Naive thymus-derived CD4-positive, alpha-beta T cell (primary cell): ENCODE measurements at regions not wholly inside any gene's neighbourhood (a gene's known extent, or its start where the extent isn't known, plus 50 kb on each side); places are given as distances from the start of the nearest gene placed in this dataset.

ENCODE experiments used
- ATAC-seq: fragments of 150-1000 bp; cut with Tn5 transposase; 2 replicates; pipeline ENCODE4 v1.10.0; 2021; ENCODE audit warnings: mild to moderate bottlenecking, moderate library complexity
- CTCF ChIA-PET: fragments of 350-600 bp; sonication (Branson Sonifier 250); formaldehyde crosslinking; loops from one replicate; lab custom pipeline; 2021; ENCODE audit warnings: antibody characterized with exemption; lab: Charles Lee
- POLR2A ChIA-PET: fragments of 350-600 bp; sonication (Branson Sonifier 250); formaldehyde crosslinking; loops from one replicate; lab custom pipeline; 2021; ENCODE audit warnings: antibody characterized with exemption, inconsistent platforms; lab: Charles Lee
- DNase-seq, 9 donors: peaks; one replicate each; pipeline versions ENCODE4 v3.0.0 to v3.0.0-alpha.2; 2020 to 2022; ENCODE audit warnings: mixed read lengths in 1 of 9
- H3K27ac ChIP-seq: one replicate; pipeline ENCODE4 v1.7.0; 2013; ENCODE audit warnings: mild to moderate bottlenecking, low read depth, low read length, moderate library complexity
- H3K27me3 ChIP-seq, 2 donors: one replicate each; pipeline ENCODE4 v1.7.0; 2013; ENCODE audit warnings: low read length in 2 of 2, mild to moderate bottlenecking in 2 of 2, moderate library complexity in 2 of 2; ENCODE audit not compliant: control insufficient read depth in 2 of 2, insufficient read depth in 2 of 2
- H3K36me3 ChIP-seq, 3 experiments: 1 replicate in 2 of 3; 2 replicates in 1 of 3; pipeline ENCODE4 v1.7.0; 2013; ENCODE audit warnings: low read length in 3 of 3, mild to moderate bottlenecking in 3 of 3, moderate library complexity in 1 of 3; ENCODE audit not compliant: insufficient read depth in 3 of 3, control insufficient read depth in 2 of 3
- H3K4me1 ChIP-seq, 2 donors: one replicate each; pipeline ENCODE4 v1.7.0; 2013; ENCODE audit warnings: low read length in 2 of 2, mild to moderate bottlenecking in 2 of 2, moderate library complexity in 1 of 2; ENCODE audit not compliant: control insufficient read depth in 2 of 2, insufficient read depth in 2 of 2
- H3K4me3 ChIP-seq: 2 replicates; pipeline ENCODE4 v1.7.0; 2013; ENCODE audit warnings: mild to moderate bottlenecking, low read length
- H3K9me3 ChIP-seq, 3 experiments: 1 replicate in 2 of 3; 2 replicates in 1 of 3; pipeline ENCODE4 v1.7.0; 2013; ENCODE audit warnings: low read length in 3 of 3; ENCODE audit not compliant: control insufficient read depth in 2 of 3
- H3K27ac Mint-ChIP-seq, 9 donors: one replicate each; pipeline ENCODE4 v1.8.0; 2020 to 2022; ENCODE audit warnings: mixed read lengths in 9 of 9, mild to moderate bottlenecking in 8 of 9, moderate library complexity in 5 of 9, inconsistent platforms in 2 of 9
- H3K27me3 Mint-ChIP-seq, 5 donors: one replicate each; pipeline ENCODE4 v1.8.0; 2021 to 2022; ENCODE audit warnings: mixed read lengths in 5 of 5, mild to moderate bottlenecking in 1 of 5
- H3K36me3 Mint-ChIP-seq, 5 donors: one replicate each; pipeline ENCODE4 v1.8.0; 2020 to 2022; ENCODE audit warnings: mixed read lengths in 5 of 5, mild to moderate bottlenecking in 3 of 5, inconsistent platforms in 1 of 5
- H3K4me1 Mint-ChIP-seq, 7 donors: one replicate each; pipeline ENCODE4 v1.8.0; 2020 to 2022; ENCODE audit warnings: mixed read lengths in 7 of 7, mild to moderate bottlenecking in 3 of 7, inconsistent platforms in 1 of 7
- H3K4me3 Mint-ChIP-seq, 10 donors: one replicate each; pipeline ENCODE4 v1.8.0; 2020 to 2022; ENCODE audit warnings: mild to moderate bottlenecking in 10 of 10, mixed read lengths in 10 of 10, moderate library complexity in 6 of 10, inconsistent platforms in 2 of 10
- H3K9me3 Mint-ChIP-seq, 11 donors: one replicate each; pipeline ENCODE4 v1.8.0; 2020 to 2022; ENCODE audit warnings: mixed read lengths in 11 of 11, mild to moderate bottlenecking in 4 of 11, inconsistent platforms in 1 of 11, moderate library complexity in 1 of 11
- intact Hi-C, 2 donors: fragments of 100-400 bp; cut with micrococcal nuclease; formaldehyde crosslinking; loops; one replicate each; pipeline ENCODE4 v1.15.1; 2023

- H3K4me3 Mint-ChIP-seq = no peak overlapping the region
- intact Hi-C loops = loop anchor here in 1 of 2 donors (5.0 kb wide), 1 partner anchor 124 kb away; no protein-coding TSS in a partner anchor
- peaks cover 0 to 12% (median 0%) of the 10 kb centered on the region in 5 donors for H3K27me3 Mint-ChIP-seq
Observed at GRCh38 chr9:89826186-89826585, 221.4 kb downstream of the GADD45G start.

GRCh38 chr9:89829346-89829745, 224.5 kb downstream of the GADD45G start:
- ATAC-seq (no peak), DNase-seq (no peak)
- CTCF ChIA-PET = no interaction called here
- no peak overlapping the region for H3K27ac ChIP-seq
- peak overlapping the region in 1 of 9 donors; percentile 3 for H3K27ac Mint-ChIP-seq
- peaks cover 14 to 22% (median 18%) of the 10 kb centered on the region in 7 donors for H3K4me1 Mint-ChIP-seq
- intact Hi-C loops = loop anchor here in 1 of 2 donors (2.0 to 5.0 kb wide), 2 partner anchors 127 to 225 kb away; partner anchors contain the start of gene GADD45G
- peaks cover 0 to 33% (median 0%) of the 10 kb centered on the region in 5 donors for H3K27me3 Mint-ChIP-seq
- no peaks in the 10 kb centered on the region for H3K36me3 ChIP-seq
- H3K36me3 Mint-ChIP-seq = peaks cover 0 to 18% (median 6%) of the 10 kb centered on the region in 5 donors
- H3K4me3 ChIP-seq = no peak overlapping the region
- peaks cover 0 to 31% (median 9%) of the 10 kb centered on the region in 11 donors for H3K9me3 Mint-ChIP-seq
- H3K27me3 ChIP-seq = no peaks in the 10 kb centered on the region
- no peak overlapping the region for H3K4me3 Mint-ChIP-seq
- no peaks in the 10 kb centered on the region for H3K4me1 ChIP-seq
- no peaks in the 10 kb centered on the region for H3K9me3 ChIP-seq
- POLR2A ChIA-PET = no interaction called here

More at GRCh38 chr9:89826186-89826585, 221.4 kb downstream of the GADD45G start:
- Histone ChIP-seq H3K9me3 (no peaks in the 10 kb centered on the region), H3K27me3 (no peaks in the 10 kb centered on the region), H3K4me1 (no peaks in the 10 kb centered on the region), H3K4me3 (no peak overlapping the region), H3K27ac (no peak overlapping the region), H3K36me3 (no peaks in the 10 kb centered on the region)
- peaks cover 0 to 19% (median 3%) of the 10 kb centered on the region in 5 donors for H3K36me3 Mint-ChIP-seq
- DNase-seq (no peak), ATAC-seq (no peak)
- POLR2A ChIA-PET = no interaction called here
- CTCF ChIA-PET = no interaction called here
- H3K4me1 Mint-ChIP-seq = peaks cover 12 to 26% (median 18%) of the 10 kb centered on the region in 7 donors
- no peak overlapping the region for H3K27ac Mint-ChIP-seq
- peaks cover 0 to 21% (median 9%) of the 10 kb centered on the region in 11 donors for H3K9me3 Mint-ChIP-seq

DNA sequence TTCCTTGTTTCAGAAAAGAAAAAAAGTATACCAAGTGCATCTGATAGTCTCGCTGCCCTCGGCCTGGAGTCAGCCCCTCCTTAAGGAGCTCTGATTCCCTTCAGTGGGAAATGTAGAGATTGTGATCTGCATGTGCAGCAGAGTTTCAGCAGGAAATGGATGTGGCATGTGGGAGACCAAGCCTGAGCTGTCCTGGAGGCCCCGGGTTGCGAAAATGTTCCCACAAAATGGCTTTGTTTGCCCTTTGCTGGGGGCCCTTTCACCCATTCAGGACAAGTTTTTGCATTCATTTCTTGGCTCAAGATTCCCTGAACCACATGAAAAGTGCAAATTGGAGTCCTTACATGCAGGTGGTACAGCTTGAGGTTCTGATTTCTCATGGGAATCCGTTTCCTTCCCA, 230.9 kb downstream of the GADD45G start:
- no peaks in the 10 kb centered on the region for H3K27me3 ChIP-seq
- H3K9me3 Mint-ChIP-seq = peaks cover 0 to 16% (median 2%) of the 10 kb centered on the region in 11 donors
- peaks cover 0 to 4% (median 0%) of the 10 kb centered on the region in 5 donors for H3K36me3 Mint-ChIP-seq
- ChIA-PET POLR2A (no interaction called here), CTCF (no interaction called here)
- no peak for ATAC-seq
- H3K27ac ChIP-seq = no peak overlapping the region
- peak overlapping the region in 1 of 10 donors; percentile 41 for H3K4me3 Mint-ChIP-seq
- no peaks in the 10 kb centered on the region for H3K9me3 ChIP-seq
- no peaks in the 10 kb centered on the region for H3K4me1 ChIP-seq
- no peak for DNase-seq
- H3K4me3 ChIP-seq = no peak overlapping the region
- no peak overlapping the region for H3K27ac Mint-ChIP-seq
- no peaks in the 10 kb centered on the region for H3K36me3 ChIP-seq
- H3K27me3 Mint-ChIP-seq = peaks cover 0 to 42% (median 0%) of the 10 kb centered on the region in 5 donors
- H3K4me1 Mint-ChIP-seq = peaks cover 0 to 5% (median 0%) of the 10 kb centered on the region in 7 donors
- intact Hi-C loops = no loop called here

- Histone ChIP-seq H3K36me3 (no peaks in the 10 kb centered on the region), H3K27ac (no peak overlapping the region), H3K4me3 (no peak overlapping the region), H3K9me3 (no peaks in the 10 kb centered on the region), H3K4me1 (no peaks in the 10 kb centered on the region), H3K27me3 (no peaks in the 10 kb centered on the region)
- POLR2A ChIA-PET = interaction anchor here (0.9 kb wide), 1 partner anchor 9 kb away, joined by 3 read pairs; no protein-coding TSS in a partner anchor
- intact Hi-C loops = no loop called here
- no peak overlapping the region for H3K27ac Mint-ChIP-seq
- DNase-seq = no peak
- CTCF ChIA-PET = no interaction called here
- peaks cover 0 to 6% (median 0%) of the 10 kb centered on the region in 11 donors for H3K9me3 Mint-ChIP-seq
- no peak for ATAC-seq
- H3K4me3 Mint-ChIP-seq = no peak overlapping the region
- H3K36me3 Mint-ChIP-seq = peaks cover 0 to 2% (median 0%) of the 10 kb centered on the region in 5 donors
- H3K4me1 Mint-ChIP-seq = peaks cover 0 to 5% (median 0%) of the 10 kb centered on the region in 7 donors
- H3K27me3 Mint-ChIP-seq = peaks cover 0 to 41% (median 0%) of the 10 kb centered on the region in 5 donors
Observed at GRCh38 chr9:89837162-89837933, 232.5 kb downstream of the GADD45G start.

DNA sequence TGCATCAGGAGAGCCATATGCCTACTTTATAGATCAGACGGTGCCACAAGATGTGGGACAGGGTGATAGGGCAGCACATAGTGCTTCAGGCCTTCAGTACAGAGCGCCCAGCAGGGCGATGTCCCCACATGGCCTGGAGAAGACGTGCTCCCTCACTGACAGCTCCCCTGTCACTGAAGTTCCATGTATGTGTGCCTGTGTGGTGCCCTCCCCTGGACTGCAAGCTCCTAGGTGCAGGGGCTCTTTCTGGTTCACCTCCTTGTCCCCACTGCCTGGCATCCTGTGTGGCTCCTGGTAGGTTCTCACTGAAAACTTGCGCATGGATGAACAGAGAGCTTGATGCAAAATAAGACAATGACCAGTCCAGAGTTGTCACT, 233.1 kb downstream of the GADD45G start:
- ATAC-seq = no peak
- Mint-ChIP-seq H3K9me3 (peaks cover 0 to 5% (median 0%) of the 10 kb centered on the region in 11 donors), H3K27me3 (peaks cover 0 to 40% (median 4%) of the 10 kb centered on the region in 5 donors), H3K4me3 (no peak overlapping the region), H3K27ac (no peak overlapping the region), H3K4me1 (peaks cover 0 to 5% (median 0%) of the 10 kb centered on the region in 7 donors), H3K36me3 (peaks cover 0 to 2% (median 0%) of the 10 kb centered on the region in 5 donors)
- Histone ChIP-seq H3K27me3 (no peaks in the 10 kb centered on the region), H3K4me3 (no peak overlapping the region), H3K9me3 (no peaks in the 10 kb centered on the region), H3K4me1 (no peaks in the 10 kb centered on the region), H3K36me3 (no peaks in the 10 kb centered on the region), H3K27ac (no peak overlapping the region)
- ChIA-PET POLR2A (interaction anchor here (0.9 kb wide), 1 partner anchor 9 kb away, joined by 3 read pairs; no protein-coding TSS in a partner anchor), CTCF (no interaction called here)
- intact Hi-C loops = no loop called here
- no peak for DNase-seq

- no peaks in the 10 kb centered on the region for H3K36me3 ChIP-seq
- no peaks in the 10 kb centered on the region for H3K4me1 ChIP-seq
- peaks cover 0 to 3% (median 0%) of the 10 kb centered on the region in 7 donors for H3K4me1 Mint-ChIP-seq
- H3K27me3 Mint-ChIP-seq = peaks cover 0 to 34% (median 5%) of the 10 kb centered on the region in 5 donors
- H3K27ac ChIP-seq = no peak overlapping the region
- DNase-seq = no peak
- H3K9me3 Mint-ChIP-seq = peaks cover 0 to 1% (median 0%) of the 10 kb centered on the region in 11 donors
- no peaks in the 10 kb centered on the region for H3K36me3 Mint-ChIP-seq
- no peak for ATAC-seq
- no peak overlapping the region for H3K4me3 ChIP-seq
- no peak overlapping the region for H3K27ac Mint-ChIP-seq
- peak overlapping the region in 1 of 10 donors; percentile 25 for H3K4me3 Mint-ChIP-seq
- no peaks in the 10 kb centered on the region for H3K9me3 ChIP-seq
- POLR2A ChIA-PET = no interaction called here
- H3K27me3 ChIP-seq = no peaks in the 10 kb centered on the region
- CTCF ChIA-PET = no interaction called here
- intact Hi-C loops = no loop called here
Observed at GRCh38 chr9:89838621-89839020, 233.8 kb downstream of the GADD45G start.
